ENCODE measurements at regions not wholly inside any gene's neighbourhood (a gene's known extent, or its start where the extent isn't known, plus 50 kb on each side); places are given as distances from the start of the nearest gene placed in this dataset.

DNA sequence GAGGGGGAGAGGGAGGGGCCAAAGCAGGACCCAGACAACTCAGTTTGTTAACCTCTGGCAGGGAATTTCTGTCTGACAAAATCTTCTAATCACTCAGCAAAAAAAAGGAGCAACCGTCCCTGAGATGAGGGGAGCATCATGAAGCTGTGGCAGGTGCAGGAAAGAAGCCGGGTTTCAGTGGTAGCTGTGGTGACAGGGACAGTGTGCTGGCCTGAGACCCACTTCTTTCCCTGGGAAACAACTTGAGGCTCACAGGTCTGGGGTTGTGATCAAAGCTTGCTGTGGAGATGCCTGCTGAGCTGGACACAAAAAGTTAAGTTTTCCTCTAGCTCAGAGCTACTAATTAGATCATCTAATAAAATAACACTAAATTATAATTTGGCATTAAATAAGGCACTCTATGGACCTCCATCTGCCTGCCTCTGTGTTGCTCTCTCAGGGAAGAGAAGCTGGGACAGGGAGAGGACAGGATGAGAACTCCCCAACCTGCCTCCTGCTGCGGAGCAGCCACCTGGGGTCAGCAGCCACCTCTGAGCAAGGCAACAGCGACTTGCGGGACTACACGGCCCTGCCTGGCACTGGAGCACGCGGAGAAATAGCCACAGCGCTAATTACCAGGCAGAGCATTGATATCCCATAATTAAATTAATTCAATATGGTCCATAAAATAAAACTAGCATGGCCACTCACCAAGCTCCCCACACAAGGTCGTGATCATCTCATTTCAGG, 104.6 kb upstream of the TEX51 start:
- DNase-seq: no peak

DNA sequence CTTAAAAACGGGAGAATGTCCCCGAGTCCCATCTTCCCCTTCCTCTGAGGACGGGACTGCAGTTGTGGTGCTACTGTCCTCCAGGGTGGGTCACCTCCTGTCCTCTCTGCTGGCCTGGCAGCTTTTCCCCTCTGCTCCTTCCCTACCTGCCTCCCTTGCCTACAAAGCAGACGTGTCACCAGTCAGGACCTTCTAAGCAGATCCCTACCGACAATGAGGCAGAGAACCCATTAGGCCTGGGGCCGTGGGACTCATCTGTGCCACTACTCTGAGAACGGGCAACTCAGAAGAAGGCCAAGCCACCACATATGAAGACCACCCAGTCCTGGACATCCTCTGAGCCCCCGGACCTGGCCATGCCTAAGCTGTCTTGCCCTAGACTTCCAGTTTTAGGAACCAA, 103.0 kb upstream of the TEX51 start:
- DNase-seq: no peak

DNA sequence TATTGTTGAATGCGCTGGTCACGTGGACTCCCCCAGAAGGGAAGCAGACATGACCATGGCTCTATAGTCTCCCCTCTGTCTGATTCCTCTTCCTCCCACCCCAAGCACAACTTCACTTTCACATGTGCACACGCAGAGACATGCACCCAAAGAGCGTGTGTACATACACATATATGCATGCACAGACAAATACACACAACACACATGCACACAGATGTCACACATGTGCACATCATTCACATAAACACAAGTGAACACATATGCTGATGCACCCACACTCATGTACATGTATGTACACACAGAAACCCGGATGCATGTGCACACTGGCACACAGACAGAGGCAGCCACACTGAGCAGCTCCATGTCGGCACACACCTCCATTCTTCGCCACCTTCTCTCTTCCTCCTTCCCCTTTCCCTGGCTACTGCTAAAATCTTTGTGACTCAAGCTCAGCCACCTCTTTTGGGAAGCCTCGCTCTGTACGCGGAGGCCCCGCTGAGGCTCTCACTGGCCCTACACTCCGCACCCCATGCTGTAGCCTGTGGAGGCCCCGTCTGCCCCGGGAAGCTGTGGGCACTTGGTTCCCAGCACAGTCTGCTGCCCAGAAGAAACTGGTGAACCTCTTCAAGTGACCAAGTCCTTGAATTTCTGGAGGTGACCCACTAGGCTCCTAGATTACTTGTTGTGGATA, 101.6 kb upstream of the TEX51 start:
- DNase-seq: no peak

DNA sequence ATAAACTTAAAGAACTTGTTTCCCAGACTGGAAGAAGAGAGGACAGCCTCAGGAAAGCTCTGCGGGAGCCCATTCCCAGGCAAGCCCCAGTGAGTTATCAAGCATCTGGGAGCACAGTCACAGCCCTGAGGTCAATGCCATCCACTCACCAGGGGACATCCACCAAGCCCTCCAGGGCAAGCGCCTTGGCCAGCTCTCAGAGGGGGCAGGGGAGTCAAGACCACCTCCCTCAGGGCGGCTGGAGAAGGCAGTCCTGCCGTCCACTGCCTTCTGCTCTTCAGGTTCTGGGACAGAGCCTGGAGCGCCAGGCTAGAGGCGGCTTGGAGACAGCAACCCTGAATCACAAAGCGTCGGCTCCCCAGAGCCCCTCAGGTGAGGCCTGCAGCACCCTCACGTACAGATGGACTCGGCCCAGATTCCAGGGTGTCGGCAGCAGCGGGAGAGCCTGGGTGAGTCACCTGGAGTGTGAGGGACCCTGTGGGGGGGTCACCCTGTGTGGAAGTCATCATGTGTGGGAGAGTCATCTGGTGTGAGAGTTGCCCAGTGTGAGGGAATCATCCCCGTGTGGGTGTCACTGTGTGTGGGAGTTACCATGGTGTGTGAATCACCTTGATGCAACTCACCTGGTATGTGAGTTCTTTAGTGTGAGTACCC, 100.9 kb upstream of the TEX51 start:
- no peak for DNase-seq

DNA sequence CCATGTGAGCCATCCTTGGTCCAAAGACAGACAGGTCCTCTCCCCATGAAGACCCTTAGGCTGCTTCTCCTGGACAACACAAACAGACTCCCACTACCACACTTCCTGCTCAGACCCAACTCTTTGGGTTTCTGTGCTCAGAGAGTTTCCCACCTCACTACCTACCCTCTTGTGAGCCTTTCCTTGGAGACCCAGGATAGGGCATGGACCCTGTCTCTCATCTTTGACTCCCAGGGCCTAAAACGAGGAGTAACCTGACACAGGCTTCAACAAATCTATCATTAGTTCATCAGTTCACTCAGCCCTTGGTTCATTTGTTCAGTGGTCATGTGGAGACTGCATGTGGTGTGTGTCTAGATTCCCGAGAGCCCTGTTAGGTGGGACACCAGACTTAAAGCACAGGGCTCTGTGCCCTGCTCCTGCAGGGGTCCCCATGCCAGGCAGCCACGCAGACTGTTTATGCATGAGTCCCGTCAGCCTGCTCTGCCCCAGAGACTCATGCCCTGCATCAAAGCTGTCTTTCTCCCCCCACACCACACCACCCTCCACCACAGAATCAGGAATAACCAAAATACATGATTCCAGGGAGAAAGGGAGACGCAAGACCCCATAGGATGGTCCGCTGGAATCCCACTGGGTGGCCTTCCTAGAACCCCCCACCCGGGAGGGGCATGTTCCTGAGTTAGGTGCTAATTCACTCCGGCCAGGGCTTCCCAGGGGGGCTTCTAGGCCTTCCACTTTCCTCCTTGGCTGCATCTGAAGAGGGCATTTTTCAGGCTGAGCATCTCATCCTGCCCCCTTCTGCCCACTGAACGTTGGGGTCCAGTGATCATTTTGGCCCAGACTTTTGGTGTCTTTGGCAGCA, 100.2 kb upstream of the TEX51 start:
- DNase-seq: no peak

DNA sequence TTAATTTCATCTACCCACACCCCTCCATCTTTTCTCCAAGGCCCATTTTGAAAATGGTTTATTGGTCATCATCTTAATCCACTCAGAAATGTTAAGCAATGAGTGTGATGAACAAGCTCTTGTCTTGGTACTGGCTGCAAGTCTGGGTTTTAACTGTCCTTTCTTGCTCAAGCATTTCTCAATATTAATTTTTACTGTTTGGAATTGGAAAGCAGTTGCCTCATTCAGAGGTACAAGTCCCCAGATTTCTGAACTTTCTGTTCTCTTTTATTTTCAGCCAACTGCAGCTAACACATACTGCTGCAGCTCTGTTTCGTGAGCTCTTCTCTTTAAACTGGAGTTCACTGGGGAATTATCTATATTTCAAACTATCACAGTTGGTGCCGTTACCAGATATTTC, 99.4 kb upstream of the TEX51 start:
- DNase-seq: no peak

DNA sequence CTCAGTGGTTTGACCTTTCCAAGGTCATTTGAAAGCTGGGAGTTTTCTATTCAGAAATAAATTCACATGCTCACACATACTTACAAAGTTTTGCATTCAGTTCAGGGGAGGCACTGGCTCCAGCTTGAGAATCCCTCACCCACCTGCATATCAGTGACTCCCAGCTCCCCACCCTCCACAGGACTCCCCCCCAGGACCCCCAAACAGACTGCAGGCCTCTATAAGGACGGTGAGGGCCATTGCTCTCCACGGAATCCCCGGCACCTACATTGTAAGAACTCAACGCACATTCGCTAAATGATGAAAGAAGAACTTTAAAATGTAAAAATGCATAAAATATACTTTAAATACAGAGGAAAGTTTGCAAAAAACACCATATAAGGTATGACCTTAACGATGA, 97.2 kb upstream of the TEX51 start:
- no peak for DNase-seq

DNA sequence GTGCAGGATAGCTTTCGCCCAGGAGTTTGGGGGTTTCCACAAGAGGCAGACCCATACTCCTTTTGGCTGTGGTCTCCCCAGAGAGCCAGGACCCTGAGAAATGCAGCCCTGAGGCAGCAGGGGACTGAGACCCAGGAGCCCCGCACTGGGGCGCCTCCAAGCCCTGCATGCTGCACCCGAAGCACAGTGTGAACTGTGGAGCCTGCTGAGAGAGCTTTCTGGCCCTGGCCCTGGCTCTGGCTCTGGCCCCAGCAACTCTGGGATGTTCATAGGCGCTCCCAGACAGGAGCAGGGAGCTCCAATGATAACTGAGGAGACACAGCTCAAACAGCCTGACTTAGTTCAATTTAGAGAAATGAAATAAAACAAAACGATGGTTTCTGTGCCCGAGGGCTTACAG, 96.4 kb upstream of the TEX51 start:
- no peak for DNase-seq

DNA sequence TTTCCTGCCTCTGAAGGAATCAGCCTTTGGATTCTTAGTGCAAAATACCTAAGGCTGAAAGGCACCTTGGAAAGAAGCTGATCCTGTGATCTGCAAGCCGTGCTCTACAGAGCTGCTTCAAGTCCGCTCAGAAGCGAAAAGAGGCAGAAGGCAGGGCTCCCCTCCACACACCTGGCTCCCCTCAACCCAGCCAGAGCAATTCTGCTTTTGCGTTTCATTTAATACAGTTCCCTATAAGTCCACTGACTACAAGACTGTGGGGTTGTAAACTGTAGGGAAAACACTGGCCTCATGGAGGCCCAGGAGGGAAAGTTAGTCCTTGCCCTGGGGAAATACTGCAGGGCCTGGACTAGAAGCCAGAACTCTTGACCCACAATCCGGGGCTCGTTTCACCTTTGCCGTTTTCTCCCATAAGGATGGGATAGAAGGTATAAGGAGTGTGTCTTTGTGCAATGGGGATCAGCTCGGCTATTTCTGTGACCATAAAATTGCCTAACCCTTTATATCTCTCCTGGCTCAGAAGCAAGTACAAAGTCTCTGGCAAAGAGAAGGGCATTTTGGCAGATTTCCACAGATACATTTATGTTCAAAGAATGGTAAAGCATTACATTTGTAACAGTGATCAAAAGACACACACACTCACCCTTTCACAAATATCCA, 95.8 kb upstream of the TEX51 start:
- peak; percentile 13 to 16 for DNase-seq

DNA sequence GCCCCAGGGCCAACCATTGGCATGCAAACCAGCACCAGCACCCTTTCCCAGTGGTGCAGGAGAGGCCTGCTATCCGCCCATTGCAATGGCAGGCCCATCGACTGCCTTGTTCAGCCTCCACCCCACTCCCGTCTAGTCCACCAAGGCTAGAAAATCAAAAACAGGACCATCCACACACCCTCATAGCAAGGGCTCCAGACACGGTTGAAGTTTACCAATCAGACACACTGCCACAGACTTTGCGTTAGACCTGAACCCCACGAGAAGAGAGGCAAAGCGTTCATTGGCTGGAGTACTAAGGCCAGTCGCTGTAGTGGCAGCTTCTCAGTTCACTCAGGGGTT, 95.3 kb upstream of the TEX51 start:
- DNase-seq: no peak

DNA sequence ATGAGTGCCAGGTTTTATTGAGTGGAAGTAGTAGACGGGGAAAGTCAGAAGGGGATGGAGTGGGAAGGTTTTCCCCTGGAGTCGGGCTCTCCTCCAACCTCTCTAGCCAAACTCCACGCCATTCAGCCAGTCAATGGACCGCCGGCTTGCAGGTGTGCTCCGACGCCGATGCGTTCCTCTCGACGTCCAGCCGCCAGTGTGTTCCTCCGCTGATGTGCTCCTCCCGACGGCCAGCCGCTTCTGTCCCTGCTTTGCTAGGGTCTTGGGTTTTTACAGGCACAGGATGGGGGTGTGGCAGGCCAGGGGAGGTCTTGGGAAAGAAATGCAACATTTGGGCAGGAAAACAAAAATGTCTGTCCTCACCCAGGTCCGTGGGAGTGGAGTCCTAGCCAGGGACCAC, 94.3 kb upstream of the TEX51 start:
- no peak for DNase-seq

DNA sequence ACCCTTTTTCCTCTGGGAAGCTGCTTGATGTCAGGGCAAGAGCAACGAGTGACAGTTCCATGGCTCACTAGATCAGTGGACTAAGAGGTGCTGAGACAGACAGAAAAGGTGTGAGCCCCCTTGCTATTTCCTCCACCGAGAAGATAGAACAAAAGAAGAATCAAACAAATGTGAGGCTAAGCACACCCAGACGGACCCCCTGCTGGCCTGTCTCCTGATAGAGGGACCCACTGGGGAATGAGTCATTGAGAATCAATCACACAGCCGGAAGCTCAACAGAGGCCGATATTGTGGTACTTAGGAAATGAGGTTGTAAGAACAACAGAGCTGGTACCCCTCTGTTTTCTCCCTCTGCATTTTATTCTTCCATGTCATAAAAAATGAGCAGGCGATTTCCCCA, 89.8 kb upstream of the TEX51 start:
- no peak for DNase-seq

DNA sequence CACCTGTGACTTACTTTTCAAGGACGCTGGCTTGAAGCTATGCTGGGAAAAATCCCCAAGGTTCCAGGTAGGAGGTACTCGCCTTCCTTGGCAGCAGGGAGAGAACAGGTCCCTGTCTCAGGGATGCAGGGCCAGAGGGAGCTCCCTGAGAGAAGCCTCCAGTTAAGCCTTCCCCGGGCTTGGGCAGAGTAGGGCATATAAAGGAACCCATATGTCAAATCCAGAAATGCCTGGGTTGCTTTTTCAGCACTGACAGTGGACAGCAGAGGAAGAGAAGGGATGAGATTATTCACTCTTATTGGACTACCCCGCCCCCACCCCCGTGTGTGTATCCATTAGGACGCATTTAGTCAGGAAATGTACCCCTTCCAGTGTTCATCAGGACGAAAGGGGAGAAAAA, 89.3 kb upstream of the TEX51 start:
- DNase-seq: no peak

DNA sequence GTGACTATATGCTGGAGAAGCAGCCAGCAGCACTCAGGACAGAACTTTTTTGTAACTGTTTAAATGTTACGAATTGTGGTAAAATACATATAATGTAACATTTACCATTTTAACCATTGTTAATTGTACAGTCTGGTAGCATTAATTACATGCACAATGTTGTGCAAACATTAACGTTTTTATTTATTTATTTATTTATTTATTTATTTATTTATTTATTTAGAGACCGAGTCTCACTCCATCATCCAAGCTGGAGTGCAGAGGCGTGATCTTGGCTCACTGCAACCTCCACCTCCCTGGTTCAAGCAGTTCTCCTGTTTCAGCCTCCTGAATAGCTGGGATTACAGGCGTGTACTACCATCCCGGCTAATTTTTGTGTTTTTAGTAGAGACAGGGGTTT, 88.7 kb upstream of the TEX51 start:
- no peak for DNase-seq

DNA sequence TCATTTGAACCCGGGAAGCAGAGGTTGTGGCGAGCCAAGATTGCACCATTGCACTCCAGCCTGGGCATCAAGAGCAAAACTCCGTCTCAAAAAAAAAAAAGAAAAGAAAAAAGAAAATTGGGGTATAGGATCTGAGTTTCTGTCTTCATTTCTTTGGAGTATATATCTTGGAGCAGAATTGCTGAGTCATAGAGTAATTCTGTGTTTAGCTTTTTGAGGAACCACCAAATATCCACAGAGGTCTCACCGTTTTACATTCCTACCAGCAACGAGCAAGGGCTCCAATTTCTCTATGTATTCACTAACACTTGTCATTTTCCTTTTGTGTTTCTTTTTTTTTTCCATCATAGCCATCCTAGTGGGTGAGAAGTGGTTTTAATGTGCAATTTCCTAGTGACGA, 87.6 kb upstream of the TEX51 start:
- no peak for DNase-seq

DNA sequence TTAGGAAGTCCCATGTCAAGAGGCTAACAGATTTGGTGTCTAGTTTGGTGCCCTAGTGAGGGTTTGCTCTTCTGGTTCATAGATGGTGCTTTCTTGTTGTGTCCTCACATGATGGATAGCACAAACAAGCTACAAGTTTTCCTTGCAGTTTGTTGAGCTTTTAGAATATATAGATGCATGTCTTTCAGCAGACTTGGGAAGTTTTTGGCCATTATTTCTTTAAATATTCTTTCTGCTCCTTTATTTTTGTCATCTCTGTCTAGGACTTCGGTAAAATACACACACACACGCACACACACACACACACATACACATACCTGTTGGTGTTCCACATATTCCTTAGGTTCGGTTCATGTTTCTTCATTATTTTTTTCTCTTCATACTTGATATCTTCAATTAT, 81.5 kb upstream of the TEX51 start:
- no peak for DNase-seq

DNA sequence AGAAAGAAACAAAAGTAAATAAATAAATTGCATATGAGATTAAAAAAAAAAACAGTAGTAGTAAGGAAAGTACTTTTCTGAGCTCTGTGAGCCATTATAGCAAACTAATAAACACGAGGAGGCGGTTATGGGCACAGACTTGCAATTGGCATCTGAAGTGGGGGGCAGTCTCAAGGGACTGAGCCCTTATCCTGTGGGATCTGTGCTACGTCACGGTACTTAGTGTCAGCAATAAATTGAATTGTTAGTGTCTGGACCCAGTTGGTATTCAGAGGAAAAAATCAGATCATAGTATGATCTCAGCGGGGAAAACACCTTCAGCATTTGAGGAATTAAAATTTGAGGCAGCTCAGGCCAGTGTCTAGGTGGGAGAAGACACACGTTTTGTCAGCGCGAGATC, 76.6 kb upstream of the TEX51 start:
- no peak for DNase-seq

DNA sequence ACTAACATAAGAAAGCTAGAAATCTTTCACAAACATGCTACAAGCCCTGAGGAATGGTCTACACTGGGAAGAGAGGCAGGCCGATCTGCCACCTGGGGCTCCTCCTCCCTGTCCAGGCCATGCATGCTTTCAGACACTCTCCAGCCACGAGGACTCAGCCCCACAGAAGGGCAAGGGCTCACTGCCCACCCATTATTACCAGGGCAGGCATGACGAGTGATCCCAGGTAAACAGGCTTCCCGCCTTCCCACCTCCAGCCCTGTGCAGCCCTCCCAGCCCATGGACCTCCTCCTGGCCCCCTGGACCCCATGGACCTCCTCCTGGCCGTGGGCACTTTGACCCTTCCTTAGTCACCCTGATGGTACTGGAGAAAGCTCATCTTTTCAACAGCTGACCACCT, 75.8 kb upstream of the TEX51 start:
- no peak for DNase-seq

DNA sequence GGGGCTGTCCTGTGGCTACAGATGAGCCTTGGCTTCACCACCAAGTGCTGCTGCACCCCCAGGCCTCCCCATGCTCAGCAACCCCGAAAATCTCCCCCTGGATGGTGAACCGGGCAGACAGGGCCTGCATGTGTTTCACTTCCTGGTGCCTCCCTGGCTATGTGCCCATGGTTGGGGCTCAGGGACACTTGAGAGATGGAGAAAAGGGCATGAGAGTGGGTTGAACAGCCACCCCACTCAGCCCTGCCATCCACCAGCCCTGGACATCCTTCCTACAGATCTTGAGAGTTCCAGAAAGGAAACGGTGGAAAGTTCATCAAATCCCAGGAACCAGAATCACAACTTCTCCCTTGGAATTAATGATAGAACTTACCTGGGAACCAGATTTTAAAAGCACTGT, 74.7 kb upstream of the TEX51 start:
- DNase-seq: no peak

DNA sequence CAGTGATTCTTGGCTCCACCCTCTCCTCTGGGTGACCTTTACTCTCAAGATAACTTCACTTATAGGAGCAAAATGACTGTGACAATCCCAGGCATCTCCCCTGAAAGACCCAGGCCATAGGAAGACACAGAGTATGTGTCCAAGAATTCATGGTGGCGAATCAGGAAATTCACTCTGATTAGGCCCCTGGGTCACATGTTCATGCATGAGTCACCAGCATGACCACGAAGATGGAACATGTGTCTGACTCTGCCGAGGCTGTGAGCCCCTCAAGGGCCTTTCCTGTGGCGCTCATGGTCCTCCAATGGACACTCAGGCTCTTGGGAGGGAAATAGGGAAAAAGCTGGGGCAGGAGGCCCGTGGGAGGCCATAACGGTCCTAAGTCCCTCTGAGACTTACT, 74.0 kb upstream of the TEX51 start:
- DNase-seq: no peak

DNA sequence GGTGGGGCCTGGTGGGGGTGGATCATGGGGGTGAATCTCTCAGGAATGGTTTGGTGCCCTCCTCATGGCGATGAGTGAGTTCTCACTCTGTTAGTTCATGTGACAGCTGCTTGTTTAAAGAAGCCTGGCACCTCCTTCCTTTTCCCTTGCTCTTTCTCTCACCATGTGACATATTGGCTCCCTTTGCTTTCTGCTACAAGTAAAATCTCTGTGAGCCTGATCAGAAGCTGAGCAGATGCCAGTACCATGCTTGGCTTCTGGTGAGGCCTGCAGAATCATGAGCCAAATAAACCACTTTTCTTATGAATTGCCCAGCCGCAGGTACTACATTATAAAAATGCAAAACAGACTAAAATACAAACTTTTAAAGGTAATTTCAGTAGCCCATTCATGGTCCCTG, 73.4 kb upstream of the TEX51 start:
- no peak for DNase-seq

DNA sequence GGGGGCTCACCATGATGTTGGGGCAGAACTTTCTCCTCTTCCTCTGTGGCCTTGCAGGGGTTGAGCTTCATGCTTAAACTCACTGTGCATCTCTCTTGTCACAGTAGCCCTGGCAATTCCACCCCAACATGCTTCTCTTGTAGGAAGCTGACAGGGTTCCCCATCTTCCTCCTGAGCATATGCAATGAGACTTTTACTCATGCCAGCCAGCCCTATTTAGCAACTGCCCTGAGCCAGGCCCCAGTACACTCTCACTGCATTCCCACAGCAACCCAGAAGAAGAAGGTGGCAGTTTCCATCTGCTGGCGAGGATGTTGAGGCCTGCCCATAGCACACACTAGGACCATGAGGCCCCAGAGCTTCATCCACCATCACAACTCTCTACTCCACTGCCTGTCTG, 72.2 kb upstream of the TEX51 start:
- no peak for DNase-seq
